CD4-positive, alpha-beta T cell treated with Interleukin-10 for 1 hour (primary cell): ENCODE measurements at regions not wholly inside any gene's neighbourhood (a gene's known extent, or its start where the extent isn't known, plus 50 kb on each side); places are given as distances from the start of the nearest gene placed in this dataset.

Experiments used
- DNase-seq: peaks from one replicate; pipeline ENCODE4 v3.0.0-alpha.2; 2020

DNA sequence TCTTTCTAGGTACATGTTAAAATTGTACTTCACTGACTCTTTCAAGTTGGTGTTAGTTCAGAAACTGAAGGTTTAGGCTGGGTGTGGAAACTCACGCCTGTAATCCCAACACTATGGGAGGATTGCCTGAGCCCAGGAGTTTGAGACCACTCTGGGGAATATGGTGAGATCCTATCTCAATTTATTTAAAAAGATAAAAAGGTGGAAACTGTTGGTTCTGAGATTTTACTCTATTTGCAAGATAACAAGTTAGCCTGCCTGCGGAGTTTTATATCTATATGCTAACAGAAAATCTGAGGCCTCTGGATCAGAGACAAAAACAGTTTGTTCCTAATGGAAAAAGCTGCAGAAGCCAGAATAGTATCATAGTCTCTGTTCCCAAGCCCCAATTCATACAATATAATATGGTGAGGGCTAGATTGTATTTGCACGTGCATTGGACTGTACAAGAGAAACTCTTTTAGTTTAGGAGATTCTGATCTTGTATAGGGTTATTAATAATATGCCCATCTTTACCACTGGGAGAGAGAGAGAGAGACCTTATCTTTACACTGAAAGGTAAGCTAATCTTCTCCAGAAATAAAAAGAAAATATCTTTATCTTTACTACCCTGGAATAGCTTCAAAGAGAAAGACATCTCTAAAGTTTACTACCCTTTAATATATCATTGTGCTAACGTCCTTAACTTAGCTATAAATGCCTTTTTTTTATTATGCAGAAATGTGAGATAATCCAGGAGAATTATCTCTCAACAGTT lies 1267.6 kb downstream of the OTOL1 start:
- DNase-seq: no peak

DNA sequence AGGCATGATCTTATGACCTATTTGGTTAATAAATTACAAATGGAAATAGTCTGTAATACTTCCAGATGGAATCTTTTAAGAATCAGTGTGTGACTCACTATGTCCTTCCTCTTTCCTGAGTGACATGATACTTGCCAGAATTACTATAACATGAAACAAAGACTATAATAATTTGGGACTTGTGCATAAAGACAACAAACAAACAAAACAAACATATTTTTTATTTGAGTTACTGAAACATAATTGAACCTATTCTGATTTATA lies 1268.1 kb downstream of the OTOL1 start:
- no peak for DNase-seq

DNA sequence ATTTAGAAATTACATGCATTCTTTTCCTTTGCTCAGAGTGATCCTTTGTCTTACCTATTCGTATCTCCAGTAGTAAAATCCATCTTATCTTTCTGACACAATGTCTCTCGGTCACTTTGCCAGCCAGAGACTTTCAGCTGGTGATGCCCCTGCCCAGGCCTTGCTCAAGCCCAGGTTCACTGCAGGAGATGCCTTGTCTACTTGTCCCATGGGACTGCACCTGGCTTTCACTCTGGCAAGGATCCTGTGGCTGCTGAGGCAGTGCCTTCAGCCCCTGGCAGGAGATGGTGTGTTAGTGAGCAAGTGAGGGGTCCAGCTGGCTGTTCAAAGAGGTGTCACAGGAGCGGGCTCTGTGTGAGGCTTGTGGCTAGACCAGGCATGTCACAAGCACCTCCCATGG lies 1268.9 kb downstream of the OTOL1 start:
- DNase-seq: no peak

DNA sequence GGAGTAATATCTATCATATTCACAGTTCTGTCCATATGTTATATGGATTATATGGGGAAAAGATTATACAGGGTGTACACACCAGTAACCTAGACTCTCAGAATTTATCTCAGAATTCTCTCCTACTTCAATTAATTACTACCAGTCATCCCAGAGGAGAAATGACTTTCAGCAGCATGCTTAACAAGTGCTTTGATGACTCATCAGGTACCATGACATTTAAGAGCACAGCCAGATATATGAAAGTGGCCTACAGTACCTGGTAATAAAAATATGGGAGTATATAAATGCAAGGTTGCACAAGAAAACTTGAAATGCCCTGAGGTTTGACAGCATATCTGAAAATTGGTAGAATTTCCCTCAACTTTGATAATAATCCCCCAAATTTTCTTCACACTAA lies 1273.0 kb downstream of the OTOL1 start:
- no peak for DNase-seq

DNA sequence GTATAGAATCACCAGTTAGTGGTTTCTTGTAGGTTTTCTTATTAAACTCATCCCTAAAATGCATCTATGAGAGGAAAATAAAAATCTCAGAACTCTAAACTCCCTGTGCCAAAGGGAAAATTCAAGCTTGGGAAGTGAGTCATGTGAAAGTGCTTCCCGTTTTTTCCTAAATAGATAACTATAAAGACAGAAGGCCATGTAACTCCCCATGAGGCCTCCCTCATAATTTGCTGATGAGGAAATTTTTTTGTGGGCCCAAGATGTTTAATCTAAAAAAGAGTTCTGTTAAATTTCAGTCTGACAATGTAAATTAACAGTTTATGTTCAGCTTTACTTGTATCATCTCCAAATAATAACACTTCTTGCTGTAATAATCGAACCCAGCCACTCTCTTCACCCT lies 1273.9 kb downstream of the OTOL1 start:
- no peak for DNase-seq

DNA sequence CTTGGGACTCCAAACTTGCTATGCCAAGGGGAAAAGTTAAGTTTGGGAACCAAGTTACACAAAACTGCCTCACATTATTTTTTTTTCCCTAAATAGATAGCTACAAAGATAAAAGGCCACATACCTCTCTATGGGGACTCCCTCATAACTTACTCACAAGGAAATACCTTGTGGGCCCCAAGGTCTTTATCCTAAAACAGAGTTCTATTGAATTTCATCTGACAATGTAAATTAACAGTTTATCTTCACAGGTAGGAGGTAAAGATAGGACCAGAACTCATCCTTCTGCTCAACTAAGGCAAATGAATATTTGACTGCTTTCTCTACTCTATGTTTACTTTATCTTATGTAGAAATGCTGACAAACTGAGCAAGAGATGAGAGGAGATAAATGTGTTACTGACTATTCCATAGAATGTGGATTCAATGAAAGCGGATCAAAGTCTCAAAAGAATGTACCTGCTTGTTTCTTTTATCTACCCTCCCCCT lies 1278.0 kb downstream of the OTOL1 start:
- DNase-seq: no peak

DNA sequence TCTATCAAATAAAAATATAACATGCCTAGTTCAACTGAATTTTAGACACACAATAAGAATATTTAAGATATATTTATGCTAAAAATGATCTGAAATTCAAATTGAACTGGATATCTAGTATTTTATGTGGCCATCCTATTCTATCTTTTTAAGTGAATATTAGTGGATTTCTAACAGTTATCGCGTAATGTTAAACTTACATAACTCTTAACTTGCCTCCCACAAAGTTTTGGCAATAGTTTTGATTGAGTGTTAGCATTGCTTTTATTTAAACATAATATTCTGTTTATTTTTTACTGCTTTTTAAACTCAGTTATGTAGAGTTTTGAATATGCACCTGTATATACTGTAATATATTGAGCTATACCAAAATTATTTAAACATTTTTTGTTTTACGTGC lies 1279.5 kb downstream of the OTOL1 start:
- DNase-seq: no peak

DNA sequence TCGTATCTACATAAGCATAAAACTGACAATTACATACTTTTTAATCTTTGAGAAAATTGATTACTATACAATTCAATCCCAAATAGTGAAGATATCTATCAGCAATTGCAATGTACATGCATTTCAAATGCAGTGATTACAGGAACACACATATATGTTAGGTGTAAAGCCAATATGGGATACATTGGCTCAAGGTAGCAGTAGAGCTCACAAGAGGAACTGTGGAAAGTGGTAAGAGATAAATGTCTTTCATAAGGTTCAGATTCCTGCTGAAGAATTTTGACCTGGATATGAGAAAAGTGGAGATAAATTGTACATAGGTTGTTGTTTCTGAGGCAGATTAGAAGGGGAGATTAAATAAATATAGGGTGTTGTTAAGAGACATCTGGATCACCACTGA lies 1280.5 kb downstream of the OTOL1 start:
- no peak for DNase-seq

DNA sequence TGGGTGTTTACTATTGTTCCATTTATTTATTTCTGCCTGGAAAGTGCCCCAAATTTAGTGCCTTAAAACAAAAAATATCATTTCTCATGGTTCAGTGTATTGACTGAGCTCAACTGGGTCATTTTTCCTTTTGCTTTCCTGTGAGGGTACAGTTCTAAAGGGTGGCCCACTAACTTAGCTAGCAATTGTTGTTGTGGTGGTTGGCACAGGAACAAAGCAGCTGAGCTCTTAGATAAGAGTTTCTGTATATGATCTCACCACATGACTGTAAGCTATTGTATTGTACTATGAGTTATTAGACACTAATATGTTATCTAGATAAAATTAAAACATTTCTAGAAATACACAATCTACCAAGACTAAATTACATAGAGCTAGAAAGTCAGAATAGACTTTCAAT lies 1283.7 kb downstream of the OTOL1 start:
- no peak for DNase-seq

DNA sequence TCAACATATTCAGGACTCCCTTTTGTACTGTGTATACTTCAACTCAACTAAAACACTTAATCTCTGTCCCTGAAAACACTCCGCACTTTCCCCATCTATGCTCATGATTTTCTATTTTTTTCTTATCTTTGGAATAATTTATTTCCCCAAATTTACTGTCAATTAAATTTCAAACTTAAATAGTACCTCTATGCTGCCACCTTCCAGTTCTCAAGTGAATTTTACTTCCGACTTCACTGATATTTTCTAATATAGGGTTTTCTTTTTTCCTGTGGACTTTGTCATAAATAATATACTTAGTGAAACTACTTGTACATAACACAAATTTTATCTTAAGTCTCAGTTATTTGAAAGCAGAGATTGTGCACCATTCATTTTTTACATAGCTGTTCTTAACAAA lies 1303.3 kb downstream of the OTOL1 start:
- DNase-seq: no peak

DNA sequence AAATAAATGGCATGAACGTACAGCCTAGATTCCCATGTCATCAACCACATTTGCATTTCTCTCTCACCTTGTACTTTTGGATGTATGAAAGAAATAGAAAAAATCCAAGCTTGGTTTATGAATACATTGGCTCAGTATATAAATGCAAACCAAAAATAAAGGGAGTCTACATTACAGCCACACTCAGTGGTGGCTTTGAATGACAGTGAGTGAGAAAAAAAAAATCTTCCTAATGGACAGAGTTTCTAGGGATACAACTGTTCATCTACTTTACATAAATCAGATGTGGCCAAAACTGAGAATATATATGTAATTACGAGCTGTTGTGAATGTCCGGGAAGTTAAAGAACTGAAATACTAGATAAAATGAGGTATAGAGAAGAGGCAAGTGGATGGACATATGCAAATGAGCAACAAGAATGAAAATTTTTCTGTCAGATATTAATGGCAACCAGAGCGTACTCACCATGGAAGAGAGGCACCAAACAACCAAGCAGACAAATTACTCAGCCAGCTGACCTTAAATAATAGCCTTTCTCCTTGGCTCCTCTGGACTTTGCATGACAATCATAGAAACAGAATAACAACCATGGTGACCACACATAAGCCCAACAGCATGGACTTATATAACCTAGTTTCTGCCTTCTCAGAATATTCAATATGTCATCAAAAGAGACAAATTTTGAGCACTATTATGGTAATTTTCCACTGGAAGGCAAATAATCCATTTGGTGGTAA lies 1305.8 kb downstream of the OTOL1 start:
- no peak for DNase-seq

DNA sequence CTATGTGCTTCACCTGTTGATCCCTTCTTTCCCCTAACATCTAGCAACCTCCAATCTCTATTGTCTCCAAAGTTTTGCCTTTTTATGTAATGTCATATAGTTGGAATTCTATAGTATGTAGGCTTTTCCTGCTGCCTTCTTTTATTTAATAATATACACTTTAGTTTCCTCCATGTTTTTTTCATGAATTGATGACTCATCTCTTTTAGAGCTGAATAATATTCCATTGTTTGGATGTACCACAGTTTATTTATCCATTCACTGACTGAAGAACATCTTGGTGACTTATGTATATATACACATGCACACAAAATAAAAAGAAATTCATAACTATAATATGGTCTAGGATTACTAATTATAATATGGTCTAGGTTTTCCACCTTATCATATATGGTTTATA lies 1314.2 kb downstream of the OTOL1 start:
- DNase-seq: no peak

DNA sequence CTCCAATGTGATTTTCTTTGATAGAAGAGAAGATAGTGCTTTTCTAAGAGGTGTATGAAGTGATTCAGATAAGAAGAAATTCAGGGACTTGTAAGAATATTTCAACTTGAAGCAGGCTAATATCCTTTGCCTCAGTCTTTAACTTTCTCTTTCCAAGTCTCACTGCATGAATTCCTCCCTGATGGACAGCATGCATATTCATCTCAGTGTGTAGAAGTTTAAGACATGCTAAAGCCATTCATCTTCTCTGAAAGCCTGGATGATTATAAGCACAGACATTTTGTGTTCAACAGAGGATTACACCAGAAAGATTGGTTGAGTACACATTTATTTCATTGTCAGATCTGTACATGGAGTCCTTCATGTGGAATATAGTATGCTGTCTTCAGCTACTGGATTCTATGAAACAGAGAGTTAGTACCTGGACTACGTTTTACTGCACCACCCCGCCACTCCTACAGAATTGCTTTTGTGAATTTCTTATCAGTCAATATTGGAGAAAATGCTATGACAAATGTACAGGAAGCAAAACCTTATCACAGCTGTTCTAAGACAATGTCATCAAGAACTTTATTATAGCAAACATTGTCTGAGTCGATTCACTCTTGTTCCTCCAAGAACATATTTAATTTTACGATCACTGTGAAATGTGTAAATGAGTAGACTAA lies 1346.1 kb downstream of the OTOL1 start:
- no peak for DNase-seq

DNA sequence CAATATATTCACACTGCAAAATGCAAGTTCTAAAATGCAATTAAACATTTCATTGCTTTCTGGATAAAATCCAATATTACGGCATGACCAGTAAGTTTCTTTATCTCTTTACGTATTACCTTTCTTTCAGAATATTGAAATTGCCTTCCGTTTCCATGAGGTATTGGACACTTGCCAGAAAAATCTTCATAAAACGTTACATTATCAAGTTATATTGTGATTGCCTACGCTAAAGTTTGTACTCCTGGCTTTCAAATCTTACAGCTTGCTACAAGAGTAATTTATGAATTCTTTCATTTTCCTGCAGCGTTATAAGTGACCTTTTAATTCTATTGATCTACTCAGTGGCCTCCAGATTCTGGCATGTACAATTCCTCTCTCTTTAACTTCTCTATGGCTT lies 1349.3 kb downstream of the OTOL1 start:
- no peak for DNase-seq

DNA sequence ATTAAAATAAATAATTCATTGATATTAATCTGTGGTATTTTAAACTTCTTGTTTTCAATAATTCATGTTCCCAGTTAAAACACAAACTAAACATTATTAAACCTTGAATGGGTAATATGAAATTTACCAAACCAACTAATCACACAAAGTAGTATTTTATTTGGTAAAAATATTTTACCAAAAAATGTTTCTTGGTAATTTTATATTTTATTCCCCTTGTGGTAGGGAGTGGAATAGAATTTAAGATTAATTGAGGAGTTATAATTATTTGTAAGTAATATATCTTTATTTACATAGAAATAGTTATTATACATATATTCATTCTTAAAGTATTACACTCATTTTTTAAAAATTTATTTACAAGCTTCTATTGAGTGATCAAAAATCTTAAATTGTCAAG lies 1350.9 kb downstream of the OTOL1 start:
- no peak for DNase-seq

DNA sequence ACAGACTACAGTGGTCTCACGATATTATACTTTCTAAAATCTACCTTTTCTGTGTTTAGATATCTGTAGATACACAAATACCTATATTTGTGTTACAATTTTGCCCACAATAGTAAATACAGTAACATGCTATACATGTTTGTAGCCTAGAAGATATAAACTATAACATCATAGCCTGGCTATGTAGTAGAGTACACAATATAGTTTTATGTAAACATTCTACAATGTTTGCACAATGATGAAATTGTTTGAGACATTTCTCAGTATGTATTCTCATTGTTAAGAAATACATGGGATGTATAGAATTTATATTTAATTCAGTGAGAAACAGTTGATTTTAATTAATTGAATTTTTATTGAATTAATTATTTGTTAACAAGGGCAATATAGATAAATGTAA lies 1367.0 kb downstream of the OTOL1 start:
- DNase-seq: no peak

DNA sequence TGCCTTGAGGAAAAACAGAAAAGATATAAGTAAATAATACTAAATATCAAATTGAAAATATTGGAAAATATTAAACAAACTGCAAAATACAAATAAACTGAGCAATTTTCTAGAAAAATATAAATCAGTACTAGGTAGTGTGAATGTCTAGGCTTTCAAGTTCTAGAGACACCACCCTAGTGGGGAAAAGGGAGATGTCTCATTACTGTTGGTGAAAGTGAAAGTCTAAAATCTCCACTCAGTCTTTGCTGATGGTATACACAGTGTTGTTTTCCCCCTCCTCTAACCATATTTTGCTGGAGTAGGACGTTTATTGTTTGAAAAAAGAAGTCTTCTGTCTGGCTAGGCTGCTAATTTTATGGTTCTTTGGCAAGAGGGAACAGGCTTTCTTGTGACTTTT lies 1368.9 kb downstream of the OTOL1 start:
- DNase-seq: no peak

DNA sequence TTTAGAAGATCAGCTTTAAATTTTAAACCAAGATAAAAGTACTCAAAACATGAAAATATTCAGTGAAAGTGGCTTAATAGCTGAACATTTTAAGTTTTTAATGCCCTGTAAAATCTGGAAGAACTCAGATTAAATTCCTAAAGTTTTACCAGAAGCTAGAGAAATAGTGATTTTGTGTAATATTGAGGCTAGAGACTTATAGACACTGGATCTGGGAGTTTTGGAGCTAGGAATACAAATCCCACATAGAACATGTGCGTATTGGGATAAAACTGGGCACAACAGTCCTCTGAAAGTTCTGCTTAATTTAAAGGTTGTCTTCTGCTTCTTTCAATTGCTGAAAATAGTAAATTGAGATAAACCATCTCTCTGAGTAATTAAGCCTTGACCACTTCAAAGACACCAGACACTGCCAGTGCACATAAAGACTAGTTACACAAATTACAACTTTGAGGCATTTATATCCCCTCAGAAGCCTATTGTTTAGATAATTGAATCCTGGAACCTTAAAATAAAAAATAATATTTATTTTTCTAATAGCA lies 1382.5 kb downstream of the OTOL1 start:
- no peak for DNase-seq

DNA sequence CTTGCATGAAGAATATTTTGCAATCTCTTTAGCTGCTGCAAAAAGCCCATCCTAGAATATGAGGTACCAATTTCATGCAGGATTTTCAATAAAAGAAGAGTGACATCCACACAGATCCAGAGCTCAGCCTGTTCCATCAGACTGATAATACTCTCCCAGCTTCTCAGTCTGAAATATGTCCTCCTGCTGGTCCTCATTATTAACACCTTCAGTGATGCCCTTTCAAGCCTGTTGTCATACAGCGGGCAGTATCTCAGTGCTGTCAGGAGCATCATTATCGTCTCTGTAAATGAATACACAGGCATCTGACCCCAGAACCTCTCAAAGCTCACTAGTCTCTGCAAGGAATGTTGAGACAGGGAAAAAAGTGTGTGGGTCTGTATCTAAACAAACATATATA lies 1387.8 kb downstream of the OTOL1 start:
- no peak for DNase-seq

DNA sequence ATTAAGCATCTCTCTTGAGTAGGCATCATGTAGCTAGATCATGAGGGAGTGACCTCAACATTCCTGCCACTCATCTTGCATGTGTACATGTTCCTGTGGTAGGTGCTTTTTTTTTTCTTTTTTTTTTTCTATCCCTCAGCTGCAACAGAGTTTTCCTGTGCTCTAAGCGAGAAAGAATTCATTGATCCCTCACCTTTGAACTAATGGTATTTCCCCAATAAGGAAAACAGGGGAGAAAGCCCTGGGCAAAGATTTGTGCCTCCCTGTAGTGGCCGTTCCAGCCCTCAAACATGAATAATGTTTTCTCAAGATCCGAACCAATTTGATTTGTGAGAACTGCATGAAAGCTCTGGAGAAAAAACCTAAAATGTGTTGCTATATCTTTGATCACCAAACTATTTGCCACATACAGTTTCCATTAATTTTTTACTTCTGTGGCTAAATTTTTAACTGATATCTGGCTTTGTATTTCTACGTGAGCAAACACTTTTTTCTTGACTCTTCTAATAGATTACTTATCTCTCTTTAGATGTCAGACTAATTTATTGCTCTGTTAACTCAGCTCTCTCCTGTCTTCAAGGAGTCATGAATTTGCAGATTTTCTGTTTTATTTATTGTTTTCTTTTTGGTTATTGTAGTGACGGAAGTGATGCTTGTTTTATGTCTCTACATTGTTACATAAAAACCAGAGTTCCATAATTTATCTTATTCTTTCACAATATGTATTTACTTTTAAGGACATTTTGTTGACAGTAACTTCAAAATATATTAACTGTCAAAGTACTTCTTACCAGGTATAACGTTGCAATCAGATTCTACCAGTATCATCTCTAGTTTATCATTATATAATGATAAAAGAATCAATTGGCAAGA lies 1396.5 kb downstream of the OTOL1 start:
- DNase-seq: no peak

DNA sequence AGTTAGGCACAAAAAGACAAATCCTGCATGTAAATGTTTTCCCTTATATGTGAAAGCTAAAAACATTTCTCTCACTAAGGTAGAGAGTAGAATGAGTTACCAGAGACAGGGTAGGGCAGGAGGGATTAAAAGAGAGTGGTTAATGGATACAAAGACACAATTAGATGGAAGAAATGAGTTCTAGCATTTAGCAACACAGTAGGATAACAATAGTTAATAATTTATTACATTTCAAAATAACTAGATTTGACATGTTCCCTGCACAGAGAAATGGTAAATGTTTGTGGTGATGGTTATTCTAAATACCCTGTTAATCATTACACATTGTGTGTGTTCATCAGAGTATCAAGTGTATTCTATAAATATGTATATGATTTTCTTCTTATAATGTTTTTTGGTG lies 1400.7 kb downstream of the OTOL1 start:
- DNase-seq: no peak

DNA sequence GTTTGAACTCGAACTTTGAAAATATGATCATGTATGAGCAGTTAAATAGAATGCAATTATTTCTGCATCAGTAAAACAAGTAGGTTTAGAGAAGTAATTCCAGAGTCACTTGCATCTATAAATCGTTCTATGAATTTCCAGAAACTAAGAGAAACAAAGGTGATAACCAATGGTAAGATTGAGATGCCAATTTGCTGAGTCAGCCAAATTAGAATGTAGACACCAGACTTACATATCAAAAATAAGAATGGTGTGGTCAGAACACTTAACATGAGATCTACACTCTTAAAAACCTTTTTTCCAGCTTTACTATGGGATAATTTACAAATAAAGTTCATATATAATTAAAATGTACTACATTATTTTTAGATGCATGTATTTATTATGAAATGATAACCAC lies 1435.9 kb downstream of the OTOL1 start:
- no peak for DNase-seq

DNA sequence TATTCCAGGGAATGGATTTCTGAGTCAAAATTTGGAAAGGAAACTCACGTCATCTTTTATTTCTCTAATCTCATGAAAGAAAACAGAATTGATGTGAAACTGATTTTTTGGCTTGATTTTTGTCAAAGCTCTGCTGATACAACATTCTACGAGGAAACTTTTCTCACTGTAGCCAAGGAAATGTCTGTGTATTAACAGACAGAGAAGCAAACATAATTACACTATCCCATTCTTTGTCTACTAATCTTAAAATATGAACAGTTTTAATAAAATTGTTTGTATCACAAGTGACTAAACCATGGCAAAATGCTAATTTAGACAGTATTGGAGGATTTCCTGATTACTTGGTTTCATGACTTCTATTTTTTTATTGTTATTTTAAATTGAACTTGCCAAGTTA lies 1437.0 kb downstream of the OTOL1 start:
- no peak for DNase-seq
